GM19240 (cell line): ENCODE measurements at regions not wholly inside any gene's neighbourhood (a gene's known extent, or its start where the extent isn't known, plus 50 kb on each side); places are given as distances from the start of the nearest gene placed in this dataset.
"Not testable (repeated sequence)": the region's sequence is repeated elsewhere in the genome, so short reads cannot be mapped to it uniquely, and the experiment has no call there.

Experiments used
- DNase-seq: peaks from one replicate; pipeline ENCODE4 v3.0.0; 2011; ENCODE audit warnings: low spot score; ENCODE audit not compliant: insufficient read length

GRCh38 chr12:68540768-68541167, 69.9 kb upstream of the RAP1B start:
- not testable (repeated sequence) for DNase-seq

- DNase-seq = not testable (repeated sequence)
These were observed 63.4 kb upstream of the RAP1B start for GRCh38 chr12:68547318-68547717.

GRCh38 chr12:68552605-68553195, 58.0 kb upstream of the RAP1B start:
- DNase-seq = not testable (repeated sequence)

GRCh38 chr12:68557011-68557730, 53.5 kb upstream of the RAP1B start:
- DNase-seq = no peak

GRCh38 chr12:68559246-68559645, 51.5 kb upstream of the RAP1B start:
- DNase-seq = no peak

- DNase-seq = no peak
These were observed 50.5 kb upstream of the RAP1B start for GRCh38 chr12:68559984-68560850.

GRCh38 chr12:68560851-68561422, 49.8 kb upstream of the RAP1B start:
- DNase-seq = no peak
